ENCODE measurements at regions not wholly inside any gene's neighbourhood (a gene's known extent, or its start where the extent isn't known, plus 50 kb on each side); places are given as distances from the start of the nearest gene placed in this dataset.

DNA sequence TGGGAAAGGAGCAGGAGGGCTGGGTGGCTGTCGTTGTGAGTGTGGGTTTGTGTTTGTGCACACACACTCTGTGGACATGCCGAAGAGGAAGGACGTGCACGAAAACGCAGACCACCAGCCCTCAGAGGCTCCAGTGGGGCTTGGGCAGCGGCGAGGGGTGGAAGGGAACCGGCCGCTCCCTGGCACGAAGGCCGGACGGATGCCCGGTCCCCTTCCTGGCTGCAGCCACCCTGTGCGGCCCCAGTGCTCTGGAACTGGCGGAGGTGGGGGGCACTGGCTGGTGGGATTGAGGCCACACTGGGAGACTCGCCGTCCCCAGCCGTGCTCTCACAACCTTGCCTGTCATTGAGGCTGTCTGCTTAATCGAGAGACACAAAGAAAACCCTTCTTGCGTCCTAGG lies 852.6 kb upstream of the SALL3 start:
- no peak for DNase-seq

DNA sequence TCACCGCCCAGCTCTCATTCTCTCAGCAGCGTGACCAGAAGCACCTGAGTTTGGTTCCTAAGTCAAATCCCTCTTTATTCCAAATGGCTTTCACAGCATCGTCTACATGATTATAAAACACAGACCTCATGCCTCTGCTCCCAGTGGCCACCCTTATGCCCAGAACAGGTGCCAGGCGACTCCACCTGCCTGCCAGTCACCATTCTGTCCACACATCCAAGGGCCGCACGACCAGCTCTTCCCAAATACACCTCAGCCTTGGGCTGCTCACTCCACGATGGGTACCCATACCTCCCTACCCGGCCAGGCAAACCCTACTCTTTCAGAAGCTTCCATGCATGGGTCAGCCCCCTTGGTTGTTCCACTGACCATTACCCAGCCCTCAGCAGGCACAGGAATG lies 851.6 kb upstream of the SALL3 start:
- DNase-seq: no peak

DNA sequence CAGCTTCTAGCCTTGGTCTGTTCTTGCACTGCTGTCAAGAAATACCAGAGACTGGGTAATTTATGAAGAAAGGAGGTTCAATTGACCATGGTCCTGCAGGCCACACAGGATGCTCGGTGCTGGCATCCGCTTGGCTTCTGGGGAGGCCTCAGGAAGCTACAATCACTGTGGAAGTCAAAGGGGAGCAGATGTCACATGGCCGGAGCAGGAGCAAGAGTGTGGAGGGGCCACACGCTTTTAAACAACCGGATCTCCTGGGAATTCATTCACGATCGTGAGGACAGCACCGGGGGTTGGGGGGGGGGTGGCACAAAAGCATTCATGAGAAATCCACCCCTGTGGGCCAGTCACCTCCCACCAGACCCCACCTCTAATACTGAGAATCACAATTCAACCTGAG lies 850.4 kb upstream of the SALL3 start:
- no peak for DNase-seq

DNA sequence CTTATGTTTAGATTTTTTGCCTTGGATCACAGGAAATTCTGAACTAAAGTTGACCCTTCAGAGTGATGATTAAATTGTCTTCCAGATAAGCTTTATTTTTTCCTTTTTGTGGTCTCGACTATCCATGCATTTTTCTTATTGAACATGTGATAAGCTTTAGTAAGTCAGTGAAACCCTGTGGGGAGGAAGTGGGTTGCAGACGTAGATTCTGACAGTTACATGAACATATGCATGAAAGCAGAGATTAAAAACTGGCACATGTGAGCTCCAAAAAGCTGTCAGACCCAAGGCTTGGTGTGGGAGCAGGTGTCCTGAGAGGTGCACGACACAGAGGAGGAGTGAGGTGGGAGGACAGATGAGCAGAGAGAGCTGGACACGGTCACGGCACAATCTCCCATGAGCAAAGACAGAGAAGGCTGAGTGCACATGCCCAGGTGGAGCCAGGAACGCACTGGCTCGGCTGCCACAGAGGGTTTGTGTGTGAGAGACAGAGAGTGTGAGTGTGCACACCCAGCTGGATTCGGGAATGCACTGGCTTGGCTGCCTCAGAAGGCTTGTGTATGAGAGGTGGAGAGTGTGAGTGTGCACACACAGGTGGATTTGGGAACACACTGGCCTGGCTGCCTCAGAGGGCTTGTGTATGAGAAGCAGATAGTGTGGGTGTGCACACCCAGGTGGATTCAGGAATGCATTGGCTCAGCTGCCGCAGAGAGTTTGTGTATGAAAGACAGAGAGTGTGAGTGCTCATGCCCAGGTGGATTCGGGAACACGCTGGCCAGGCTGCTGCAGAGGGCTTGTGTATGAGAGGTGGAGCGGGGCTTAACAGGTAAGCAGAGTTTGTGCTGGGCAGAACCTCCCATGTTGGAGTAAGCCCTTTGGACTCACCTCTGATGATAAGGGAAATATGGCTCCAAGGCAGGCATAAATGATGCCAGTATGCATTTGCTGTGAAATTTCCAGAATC lies 849.1 kb upstream of the SALL3 start:
- no peak for DNase-seq

DNA sequence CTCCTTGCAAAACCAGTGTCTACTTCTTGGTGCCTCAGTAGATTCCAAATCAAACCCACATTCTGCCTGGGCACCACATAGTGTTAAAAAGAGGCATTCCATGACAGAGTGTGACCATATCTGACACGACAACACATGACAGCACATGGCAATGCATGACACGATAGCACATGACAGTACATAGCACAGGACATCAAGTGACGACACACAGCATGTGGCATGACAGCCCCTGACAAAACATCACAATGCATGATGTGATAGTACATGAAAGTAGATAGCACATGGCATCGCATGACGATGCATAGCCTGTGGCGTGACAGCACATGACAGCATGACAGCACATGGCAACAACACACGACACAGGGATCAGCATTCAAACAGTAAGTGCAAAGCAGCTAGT lies 845.9 kb upstream of the SALL3 start:
- no peak for DNase-seq

DNA sequence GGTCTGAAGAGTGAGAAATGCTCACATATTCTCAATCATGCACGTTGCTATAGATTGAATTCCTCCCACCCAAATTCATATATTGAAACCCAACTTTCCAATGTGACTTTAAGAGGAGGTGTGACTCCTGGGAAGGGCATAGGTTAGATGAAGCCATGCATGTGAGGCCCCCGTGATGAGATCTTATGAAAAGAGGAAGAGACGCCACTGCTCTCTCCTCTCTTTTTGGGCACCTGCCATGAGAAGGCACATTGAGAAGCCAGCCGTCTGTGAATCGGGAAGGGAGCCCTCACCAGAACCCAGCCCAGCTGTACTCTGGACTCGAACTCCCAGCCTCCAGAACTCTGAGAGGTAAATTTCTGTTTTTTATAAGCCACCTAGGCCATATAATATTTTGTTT lies 842.6 kb upstream of the SALL3 start:
- DNase-seq: no peak

DNA sequence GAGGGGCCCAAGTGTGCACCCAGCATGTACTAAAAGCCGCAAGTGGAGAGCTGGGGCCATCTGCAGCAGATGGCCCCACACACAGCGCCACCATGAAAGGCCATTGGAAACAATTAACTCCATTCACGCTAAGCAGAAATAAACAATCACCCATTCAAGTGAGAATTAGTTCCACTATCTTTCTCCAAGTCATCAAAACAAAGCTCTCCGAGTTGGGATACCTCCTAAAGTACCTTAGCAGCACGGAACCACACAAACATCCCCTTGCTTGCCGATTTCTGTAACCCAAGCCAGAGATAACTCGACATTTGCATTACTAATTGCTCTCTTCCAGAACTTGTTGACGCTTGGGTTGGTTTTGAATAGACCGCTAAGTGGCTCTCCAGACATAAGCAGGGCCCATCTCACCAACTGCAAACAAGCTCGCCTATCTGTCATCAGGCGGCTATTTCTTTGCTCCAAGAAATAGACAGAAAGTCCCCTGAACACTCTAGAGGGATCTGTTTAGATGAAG lies 840.6 kb upstream of the SALL3 start:
- DNase-seq: no peak

DNA sequence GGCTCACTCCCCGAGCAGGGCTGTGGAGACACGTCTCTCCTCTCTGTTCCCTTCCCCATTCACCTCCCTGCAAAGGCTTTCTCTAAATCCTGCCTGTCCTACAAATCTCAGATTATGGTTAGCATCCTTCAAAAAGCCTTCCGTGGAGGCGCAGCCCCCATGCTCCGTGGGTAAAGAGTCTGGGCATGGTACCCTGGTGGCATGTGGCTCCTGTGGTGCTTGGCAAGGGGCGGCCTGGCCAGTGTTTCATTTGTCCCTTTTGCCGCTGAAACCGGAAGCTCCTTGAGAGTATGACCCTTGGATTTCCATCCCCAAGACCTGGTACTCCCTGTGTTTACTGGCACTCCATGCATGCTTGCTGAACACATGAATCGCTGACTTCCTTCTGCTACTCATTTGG lies 839.3 kb upstream of the SALL3 start:
- no peak for DNase-seq

DNA sequence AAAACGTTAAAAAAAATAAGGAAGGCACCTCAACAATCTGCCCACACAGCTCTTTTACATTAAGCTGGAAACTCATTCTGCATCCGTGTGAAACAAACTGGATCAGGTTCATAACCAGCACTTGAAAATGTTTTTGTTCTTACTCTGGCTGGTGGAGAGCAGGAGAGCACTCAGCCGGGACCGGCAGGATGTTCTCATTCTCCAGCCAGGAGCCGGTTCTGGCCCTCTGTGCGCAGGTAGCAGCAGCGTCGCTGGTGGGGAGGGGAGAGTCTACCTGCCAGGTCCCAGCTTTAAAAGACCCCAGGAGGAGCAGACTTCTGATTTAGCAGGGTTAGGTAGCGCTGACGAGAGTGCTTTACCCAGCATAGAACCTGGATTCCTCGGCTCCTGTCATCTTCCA lies 834.9 kb upstream of the SALL3 start:
- no peak for DNase-seq

DNA sequence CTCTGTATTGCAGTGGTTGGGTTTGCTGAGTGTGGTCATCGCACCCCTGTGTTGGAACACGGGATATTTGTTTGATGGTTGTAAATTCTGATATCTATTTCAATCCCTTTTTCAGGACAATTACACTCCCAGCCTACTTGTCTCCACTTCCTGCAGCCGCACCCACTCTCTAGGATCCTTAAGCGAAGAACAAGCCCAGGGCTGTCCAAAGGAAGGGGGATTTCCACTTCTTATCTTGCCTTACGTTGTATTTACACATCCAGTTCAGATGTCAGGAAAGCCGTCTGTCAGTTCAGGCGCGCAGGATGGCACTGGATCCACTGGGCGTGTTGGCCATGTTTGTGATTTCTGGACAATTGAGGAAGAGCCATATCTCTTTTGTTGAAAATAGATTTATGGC lies 834.5 kb upstream of the SALL3 start:
- DNase-seq: no peak

DNA sequence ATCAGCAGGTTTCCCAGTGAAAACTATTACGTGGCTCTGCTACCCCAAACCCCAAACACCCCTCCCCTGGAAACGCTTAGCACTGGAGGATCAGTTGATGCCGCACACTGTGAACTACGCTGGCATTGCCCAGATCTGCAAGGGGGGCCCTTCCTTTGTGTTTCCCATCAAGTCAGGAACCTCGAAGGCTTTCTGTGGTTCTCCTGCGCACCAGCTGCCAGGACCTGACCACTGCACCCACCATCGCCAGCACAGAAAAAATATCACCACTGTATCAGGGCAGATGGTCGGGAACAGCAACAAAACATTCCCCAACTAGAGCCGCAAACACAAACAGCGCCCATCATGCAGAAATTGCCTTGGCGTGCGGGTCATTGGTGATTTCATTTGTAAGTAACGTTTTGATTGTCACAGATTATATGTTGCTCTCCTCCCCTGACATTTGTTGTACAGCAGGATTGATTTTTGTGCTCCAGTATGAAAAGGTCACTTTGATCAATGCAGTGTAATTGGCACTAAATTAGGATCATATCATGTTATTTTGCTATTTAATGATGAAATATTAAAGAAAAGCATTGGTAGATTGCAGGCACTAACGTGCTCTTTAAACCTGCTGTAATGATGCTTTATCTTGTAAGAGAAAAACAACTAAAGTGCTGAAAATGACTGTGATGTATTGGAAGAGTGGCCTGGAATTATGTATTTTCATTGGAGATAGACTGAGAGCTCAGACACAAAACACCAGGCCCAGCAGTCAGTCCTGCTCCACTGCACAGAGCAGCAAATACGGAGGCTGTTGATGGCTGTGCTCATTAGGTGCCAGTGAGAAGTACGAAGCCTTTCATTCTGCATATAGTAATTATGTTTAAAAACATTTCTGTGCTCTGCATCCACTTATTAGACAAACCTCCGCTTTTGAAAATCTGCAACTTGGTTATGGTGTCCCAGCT lies 833.2 kb upstream of the SALL3 start:
- no peak for DNase-seq

DNA sequence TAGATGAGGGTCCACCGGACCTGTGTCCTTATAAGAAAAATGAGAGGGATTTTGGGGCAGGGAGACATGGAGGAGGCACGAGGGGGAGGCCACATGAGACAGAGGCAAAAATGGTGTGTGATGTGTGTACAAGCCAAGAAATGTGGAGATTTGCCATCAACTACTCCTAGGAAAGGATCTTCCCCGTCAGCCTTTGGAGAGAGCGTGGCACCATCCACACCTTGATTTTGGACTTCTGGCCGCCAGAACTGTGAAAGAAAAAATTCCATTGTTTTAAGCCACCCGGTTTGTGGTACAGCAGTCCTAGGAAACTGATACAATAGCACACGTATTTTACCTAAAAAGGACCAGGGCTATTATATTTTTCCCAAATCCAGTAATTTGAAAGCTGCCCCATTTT lies 829.0 kb upstream of the SALL3 start:
- no peak for DNase-seq

DNA sequence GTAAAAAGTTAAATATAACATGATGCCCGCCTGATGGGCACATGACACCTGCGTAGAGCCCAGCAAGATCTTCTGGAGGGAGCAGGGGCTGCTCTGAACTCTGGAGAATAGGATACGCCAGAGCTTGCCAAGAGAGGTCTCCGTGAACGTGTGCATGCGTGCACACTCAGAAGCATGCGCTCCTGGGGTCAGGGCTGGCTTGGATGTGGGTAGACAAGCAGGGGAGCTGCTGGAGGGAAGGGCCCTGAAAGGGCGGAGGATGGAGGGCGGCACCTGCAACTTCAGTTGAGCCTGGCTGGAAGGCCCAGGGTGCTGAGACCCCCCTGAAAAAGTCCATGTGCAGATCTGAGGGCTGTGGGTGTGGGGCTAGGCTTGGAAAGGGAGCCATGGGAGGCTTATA lies 828.4 kb upstream of the SALL3 start:
- no peak for DNase-seq

DNA sequence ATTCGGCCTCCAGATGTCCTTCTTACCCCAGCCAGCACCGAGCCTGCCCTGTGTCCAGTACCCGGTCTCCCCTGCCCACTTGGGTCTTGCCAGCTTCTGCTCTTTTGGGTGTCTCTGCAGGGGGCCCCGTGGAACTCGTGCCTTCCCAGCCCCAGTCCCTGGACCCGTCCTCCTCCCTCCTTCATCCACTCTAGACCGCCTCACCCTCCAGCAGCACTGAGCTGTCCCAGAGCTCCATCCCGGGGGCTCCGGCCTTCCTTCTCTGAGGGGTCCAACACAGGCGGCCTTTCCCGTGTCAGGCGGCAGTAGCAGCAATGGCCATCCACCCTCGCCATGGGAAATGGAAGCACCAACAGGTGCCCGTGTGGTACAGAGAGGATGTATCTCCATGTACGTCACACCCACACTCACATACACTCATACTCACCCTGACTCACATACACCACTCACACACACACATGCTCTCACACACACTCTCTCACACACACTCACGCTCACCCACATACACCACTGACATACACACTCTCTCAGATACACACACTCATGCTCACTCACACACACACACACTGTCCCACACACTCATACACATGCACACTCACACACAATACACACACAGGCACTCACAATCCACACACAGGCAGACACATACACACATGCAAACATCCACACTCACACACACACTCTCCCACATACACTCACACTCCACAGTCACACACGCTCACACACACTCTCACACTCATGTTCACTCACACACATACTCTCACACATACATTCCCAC lies 827.5 kb upstream of the SALL3 start:
- no peak for DNase-seq

DNA sequence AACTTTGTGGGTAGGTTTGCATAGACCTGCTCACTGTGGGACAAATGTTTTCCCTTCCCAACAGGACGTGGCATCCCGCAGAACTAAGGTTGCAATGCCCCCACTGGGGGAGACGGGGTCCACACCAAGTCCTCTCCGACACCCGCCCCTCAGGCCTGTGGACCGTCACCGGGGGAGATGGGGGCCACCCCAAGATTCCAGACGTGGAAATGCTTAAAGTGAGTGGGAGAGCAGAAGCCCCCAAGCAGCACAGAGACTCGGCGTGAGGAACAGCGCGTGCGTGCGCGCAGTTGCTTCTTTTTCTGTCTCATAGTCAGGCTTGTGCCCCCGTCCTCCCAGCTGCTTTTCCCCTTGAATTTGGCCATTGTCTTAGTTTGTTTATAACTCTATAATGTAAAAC lies 826.3 kb upstream of the SALL3 start:
- DNase-seq: no peak

DNA sequence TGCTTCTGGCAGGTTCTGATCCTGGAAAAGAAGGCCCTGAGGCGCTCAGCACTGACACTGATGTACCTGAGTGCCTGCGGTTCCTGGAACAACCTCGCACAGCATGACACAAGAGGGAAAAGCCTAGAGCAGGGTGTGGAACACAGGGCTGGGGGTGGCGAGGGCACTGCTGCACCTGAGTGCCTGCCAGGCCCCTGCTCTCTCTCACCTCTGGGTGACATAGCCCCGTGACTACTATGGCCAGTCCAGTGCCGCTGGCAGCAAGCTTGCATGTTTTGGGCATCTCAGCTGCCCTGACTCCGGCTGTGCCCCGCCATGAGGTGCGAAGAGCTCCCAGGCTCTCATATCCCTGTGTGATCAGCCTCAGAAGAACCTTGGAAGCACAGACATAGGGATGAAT lies 825.2 kb upstream of the SALL3 start:
- DNase-seq: no peak

DNA sequence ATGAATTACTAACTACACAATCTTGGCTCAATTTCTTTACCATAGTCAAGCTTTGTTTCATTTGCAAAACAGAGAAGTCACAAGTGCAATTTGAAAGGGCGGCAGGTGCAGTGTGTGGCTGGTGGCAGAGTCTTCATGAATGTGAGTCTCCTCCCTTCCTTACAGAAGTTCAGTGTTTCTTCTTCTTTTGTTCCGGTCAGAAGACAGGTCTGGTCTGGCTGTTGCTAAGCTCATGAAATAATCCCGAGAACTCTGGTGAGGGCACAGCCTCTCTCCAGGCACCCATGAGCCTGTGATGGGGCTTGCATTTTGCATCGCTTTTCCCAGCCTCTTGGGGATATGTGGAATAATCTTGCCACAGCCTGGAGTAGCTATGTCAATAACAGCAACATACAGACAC lies 824.8 kb upstream of the SALL3 start:
- no peak for DNase-seq

DNA sequence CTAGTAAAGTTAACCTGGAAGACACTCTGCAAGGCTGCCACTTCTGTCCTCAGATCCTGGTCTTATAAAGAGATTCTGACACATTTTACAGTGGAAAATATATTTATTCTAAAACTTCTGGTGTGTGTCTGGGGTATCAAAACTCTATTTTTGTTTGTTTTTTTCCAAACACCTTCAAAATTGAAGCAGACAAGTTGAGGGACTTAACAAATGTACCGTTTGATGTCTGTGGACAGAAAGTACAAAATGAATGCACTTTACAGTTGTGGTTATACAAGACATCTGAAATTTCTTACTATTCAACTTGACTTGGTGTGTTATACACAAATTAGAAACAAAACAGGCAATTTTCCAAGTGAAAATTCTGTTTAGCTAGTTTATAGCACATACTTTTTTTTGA lies 823.2 kb upstream of the SALL3 start:
- DNase-seq: no peak

DNA sequence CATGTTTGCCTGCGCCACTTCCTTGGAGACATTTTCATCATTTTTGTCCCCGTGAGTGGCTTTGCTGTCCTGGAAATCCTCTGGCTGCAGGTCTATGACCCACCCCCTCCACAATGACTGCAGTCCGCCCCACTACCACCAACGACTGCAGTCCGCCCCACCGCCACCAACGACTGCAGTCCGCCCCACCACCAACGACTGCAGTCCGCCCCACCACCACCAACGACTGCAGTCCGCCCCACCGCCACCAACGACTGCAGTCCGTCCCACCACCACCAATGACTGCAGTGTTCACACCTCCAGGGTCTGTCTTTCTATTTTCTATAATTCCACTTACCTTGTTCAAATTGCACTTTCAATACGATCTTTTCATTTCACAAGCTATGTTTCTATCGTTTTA lies 820.7 kb upstream of the SALL3 start:
- DNase-seq: no peak

DNA sequence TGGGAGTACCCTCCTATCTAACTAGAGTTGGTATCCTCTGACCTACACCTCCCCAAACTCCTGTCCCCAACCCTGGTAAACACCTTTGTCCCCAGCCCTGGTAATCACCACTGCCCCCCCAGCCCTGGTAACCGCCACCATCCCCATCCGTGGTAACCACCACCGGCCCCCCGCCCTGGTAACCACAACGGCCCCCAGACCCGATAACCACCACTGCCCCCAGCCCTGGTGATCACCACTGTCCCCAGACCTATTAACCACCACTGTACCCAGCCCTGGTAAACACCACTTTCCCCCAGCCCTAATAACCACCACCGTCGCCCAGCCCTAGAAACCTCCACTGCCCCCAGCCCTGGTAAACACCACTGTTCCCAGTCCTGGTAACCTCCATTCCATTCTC lies 820.2 kb upstream of the SALL3 start:
- no peak for DNase-seq

DNA sequence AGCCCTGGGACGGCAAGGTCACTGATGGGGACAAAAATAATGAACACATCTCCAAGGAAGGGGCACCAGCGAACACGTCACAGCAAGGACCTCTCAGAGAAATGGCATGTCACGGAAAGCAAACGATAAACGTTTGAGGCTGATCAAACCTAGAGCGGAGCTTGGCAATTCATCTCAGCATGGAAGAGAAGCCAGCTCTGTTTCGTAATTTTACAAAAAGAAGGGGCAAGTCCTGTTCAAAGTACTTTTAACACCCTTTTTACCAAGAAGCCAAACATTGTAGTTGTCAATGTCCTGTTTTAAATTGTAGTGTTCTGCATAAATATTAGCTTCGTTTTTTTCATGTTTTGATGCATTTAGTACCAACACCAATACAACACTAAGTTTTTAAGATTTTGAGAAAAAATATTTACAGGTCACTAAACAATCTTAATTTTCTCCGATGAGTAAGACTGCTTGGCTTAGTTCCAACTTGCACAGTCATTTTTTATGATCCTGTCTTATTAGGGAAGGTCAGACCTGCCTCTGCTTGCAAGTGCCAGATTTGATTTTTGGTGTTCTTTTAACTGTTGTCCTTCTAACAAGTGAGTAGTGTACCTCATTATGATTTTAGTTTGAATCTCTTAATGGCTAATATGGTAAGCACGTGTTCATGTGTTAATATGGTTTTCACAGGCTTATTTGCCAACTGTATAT lies 818.5 kb upstream of the SALL3 start:
- no peak for DNase-seq

DNA sequence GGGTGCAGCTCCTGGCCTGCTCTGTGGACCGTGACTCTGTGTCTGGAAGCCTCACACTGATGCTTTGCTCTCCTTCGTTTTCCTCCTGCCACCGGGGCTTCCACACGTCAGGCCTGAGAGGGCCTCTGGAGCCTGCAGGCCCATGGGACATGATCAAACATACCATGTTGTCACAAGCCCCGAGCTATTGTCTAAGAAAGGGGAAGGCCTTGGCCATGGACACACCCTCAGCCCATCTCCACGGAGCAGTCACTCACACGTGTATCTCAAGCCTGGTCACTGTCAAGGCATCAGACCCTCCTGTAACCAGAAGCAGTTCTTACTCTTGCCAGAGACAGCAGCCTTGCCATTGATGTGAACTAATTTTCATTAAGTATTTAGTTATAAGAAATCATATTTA lies 814.1 kb upstream of the SALL3 start:
- DNase-seq: no peak
